HepG2 (cell line): ENCODE measurements at regions not wholly inside any gene's neighbourhood (a gene's known extent, or its start where the extent isn't known, plus 50 kb on each side); places are given as distances from the start of the nearest gene placed in this dataset.

Experiments used
- ATAC-seq: fragments of 200-7000 bp; cut with Tn5 transposase; 3 replicates; pipeline ENCODE4 v1.9.1; 2020; ENCODE audit warnings: mild to moderate bottlenecking, moderate library complexity
- BruUV-seq: library from RNA; stranded (reverse); fragments of 400-500 nt; replicated peaks from 2 replicates; lab custom pipeline; 2021; lab: Mats Ljungman, UMichigan
- CTCF ChIA-PET: fragments of 300-600 bp; formaldehyde crosslinking; extraction: SDS; loops from one replicate; lab custom pipeline; 2021; ENCODE audit warnings: low total read pairs, inconsistent platforms, low intra/inter-chr PET ratio; lab: Yijun Ruan, JAX
- POLR2A ChIA-PET: fragments of 350-600 bp; sonication (Branson Sonifier 250); formaldehyde crosslinking; loops from one replicate; lab custom pipeline; 2020; ENCODE audit warnings: antibody characterized with exemption, inconsistent platforms; lab: Yijun Ruan, JAX
- DNase-seq: peaks from one replicate; pipeline ENCODE4 v3.0.0-alpha.2; 2015; ENCODE audit warnings: low spot score
- FAIRE-seq: peaks from 3 replicates; lab custom pipeline; 2011; peaks lifted over from hg19 to GRCh38; lab: Jason Lieb, UNC
- H2AFZ ChIP-seq: one replicate; pipeline ENCODE4 v1.6.1; 2011; ENCODE audit warnings: low read length, inconsistent platforms
- H3K27ac ChIP-seq: fragments of 300-600 bp; 3 replicates; pipeline ENCODE4 v1.8.0; 2011; ENCODE audit warnings: mixed run types, mild to moderate bottlenecking, mixed read lengths, low read length, inconsistent platforms; ENCODE audit not compliant: insufficient read depth; ENCODE audit errors: extremely low read length
- H3K27me3 ChIP-seq, 2 experiments: fragments of 200-600 bp in 1 of 2; 2 replicates in 1 of 2; 3 replicates in 1 of 2; pipeline versions ENCODE4 v1.6.0 to v1.8.0; 2011; ENCODE audit warnings: low read length in 2 of 2, mild to moderate bottlenecking in 2 of 2, moderate library complexity in 2 of 2, inconsistent platforms in 1 of 2; ENCODE audit not compliant: insufficient read depth in 2 of 2, control insufficient read depth in 1 of 2
- H3K36me3 ChIP-seq, 2 experiments: fragments of 200-600 bp in 1 of 2; replicated peaks in 1 of 2; 2 replicates in 1 of 2; 3 replicates in 1 of 2; pipeline versions ENCODE4 v1.5.1 to v1.8.0; 2011; ENCODE audit warnings: low read length in 2 of 2, inconsistent platforms in 1 of 2; ENCODE audit not compliant: insufficient read depth in 2 of 2, control insufficient read depth in 1 of 2
- H3K4me1 ChIP-seq: 2 replicates; pipeline ENCODE4 v1.5.1; 2012; ENCODE audit warnings: low read length, inconsistent platforms; ENCODE audit not compliant: insufficient read depth
- H3K4me2 ChIP-seq: 2 replicates; pipeline ENCODE4 v1.6.0; 2011; ENCODE audit warnings: low read depth, low read length, inconsistent platforms
- H3K4me3 ChIP-seq, 3 experiments: fragments of 200-600 bp in 1 of 3; sonication (generic), shearing (Covaris generic) in 1 of 3; replicated peaks in 1 of 3; 2 replicates each; pipeline ENCODE4 v1.5.1; 2011 to 2016; ENCODE audit warnings: low read length in 3 of 3, inconsistent platforms in 2 of 3, low read depth in 2 of 3, mild to moderate bottlenecking in 2 of 3, control low read depth in 1 of 3, mixed read lengths in 1 of 3; ENCODE audit not compliant: insufficient read depth in 1 of 3
- H3K79me2 ChIP-seq: one replicate; pipeline ENCODE4 v1.6.1; 2011; ENCODE audit warnings: low read length, inconsistent platforms; ENCODE audit not compliant: insufficient read depth
- H3K9ac ChIP-seq: 2 replicates; pipeline ENCODE4 v1.6.0; 2011; ENCODE audit warnings: mild to moderate bottlenecking, low read depth, low read length, inconsistent platforms; ENCODE audit not compliant: insufficient read depth
- H3K9me3 ChIP-seq: 2 replicates; pipeline ENCODE4 v1.5.1; 2012; ENCODE audit warnings: mild to moderate bottlenecking, low read length
- H4K20me1 ChIP-seq: 2 replicates; pipeline ENCODE4 v1.6.0; 2011; ENCODE audit warnings: inconsistent platforms, mild to moderate bottlenecking, low read length, moderate library complexity; ENCODE audit not compliant: insufficient read depth
- CBX2 ChIP-seq, 2 experiments: fragments of 200-600 bp in 1 of 2; sonication (generic); formaldehyde crosslinking in 1 of 2; IDR thresholded peaks; 2 replicates each; pipeline versions ENCODE4 v1.7.0 to v1.8.1; 2018 to 2022; ENCODE audit warnings: low read depth in 2 of 2, low read length in 1 of 2, mild to moderate bottlenecking in 1 of 2, missing genetic modification reagents in 1 of 2
- EZH2 ChIP-seq: conservative IDR thresholded peaks from 2 replicates; pipeline ENCODE4 v1.6.1; 2012; ENCODE audit warnings: mild to moderate bottlenecking, low read depth, low read length, moderate library complexity
- SALL1 ChIP-seq: sonication (generic); formaldehyde crosslinking; IDR thresholded peaks from 2 replicates; pipeline ENCODE4 v1.8.0; 2022; ENCODE audit warnings: mild to moderate bottlenecking, missing genetic modification reagents
- SP2 ChIP-seq: sonication (generic); formaldehyde crosslinking; IDR thresholded peaks from 2 replicates; pipeline ENCODE4 v1.5.1; 2020; ENCODE audit warnings: mild to moderate bottlenecking, missing genetic modification reagents
- SRSF9 ChIP-seq: fragments of 200-400 bp; formaldehyde crosslinking; IDR thresholded peaks from 2 replicates; pipeline ENCODE4 v1.6.1; 2018; ENCODE audit warnings: borderline replicate concordance, mild to moderate bottlenecking, low read depth, low read length; ENCODE audit not compliant: insufficient read depth, poor library complexity, severe bottlenecking
- TSC22D2 ChIP-seq: sonication (generic); formaldehyde crosslinking; IDR thresholded peaks from 2 replicates; pipeline ENCODE4 v1.5.1; 2020; ENCODE audit warnings: missing genetic modification reagents, mild to moderate bottlenecking, borderline replicate concordance
- ZNF234 ChIP-seq: sonication (generic); formaldehyde crosslinking; conservative IDR thresholded peaks from 2 replicates; pipeline ENCODE4 v1.5.1; 2020; ENCODE audit warnings: mild to moderate bottlenecking, missing genetic modification reagents
- ZNF775 ChIP-seq: sonication (generic); formaldehyde crosslinking; IDR thresholded peaks from 2 replicates; pipeline ENCODE4 v1.4.0; 2020; ENCODE audit warnings: missing genetic modification reagents, mild to moderate bottlenecking, moderate library complexity, borderline replicate concordance
- WGBS: methylation state at CpG from one replicate; pipeline ENCODE4 v1.1.6; 2017; ENCODE audit warnings: low lambda C conversion rate; 5-methylcytosine and 5-hydroxymethylcytosine counted together
- in situ Hi-C: cut with HindIII; loops from 2 replicates; pipeline ENCODE4 v1.10.0; 2017; ENCODE audit warnings: low pct_unique_long_range_greater_than_20kb; ENCODE audit not compliant: extremely low pct_ligation_motif_present
- intact Hi-C: fragments of 100-400 bp; cut with micrococcal nuclease; formaldehyde crosslinking; loops from one replicate; pipeline ENCODE4 v1.10.0; 2022; ENCODE audit not compliant: unreplicated experiment
- TF ChIP-seq, protein P1 (sequence below): sonication (generic); formaldehyde crosslinking; conservative IDR thresholded peaks from 2 replicates; pipeline ENCODE4 v1.8.1; 2023; ENCODE audit warnings: missing genetic modification reagents
- TF ChIP-seq, protein P2 (sequence below): fragments of 450-650 bp; IDR thresholded peaks from 2 replicates; pipeline ENCODE4 v1.6.1; 2017
- TF ChIP-seq, protein P3 (sequence below): sonication (generic); formaldehyde crosslinking; IDR thresholded peaks from 2 replicates; pipeline ENCODE4 v1.4.0; 2020; ENCODE audit warnings: missing genetic modification reagents

DNA sequence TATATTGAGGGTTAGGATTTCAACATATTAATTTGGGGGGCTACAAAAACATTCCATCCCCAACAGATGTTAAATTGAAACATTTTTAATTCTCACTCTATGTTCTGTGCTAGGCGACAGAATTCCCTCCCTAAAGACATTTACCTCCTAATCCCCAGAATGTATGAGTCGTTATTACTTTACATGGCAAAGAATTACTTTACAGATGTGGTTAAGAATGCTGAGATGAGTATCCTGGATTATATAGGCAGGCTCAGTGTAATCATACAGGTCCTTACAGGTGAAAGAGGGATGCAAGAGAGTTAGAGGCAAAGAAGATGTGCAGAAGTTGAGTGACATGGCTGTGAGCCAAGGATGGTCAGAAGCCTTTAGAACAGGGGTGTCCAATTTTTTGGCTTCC lies 974.1 kb upstream of the ACVR2A start:
- no peaks in the 10 kb centered on the region for H3K36me3 ChIP-seq
- no peak overlapping the region for H3K27ac ChIP-seq
- no peak for FAIRE-seq
- in situ Hi-C loops = no loop called here
- CTCF ChIA-PET = no interaction called here
- no peak for TF ChIP-seq EZH2
- TF ChIP-seq ZNF234 = no peak
- no peak for TF ChIP-seq TSC22D2 (CRISPR knock-in tag)
- TF ChIP-seq, all 625 proteins: peak for 0
- Histone ChIP-seq H3K4me1 (no peaks in the 10 kb centered on the region), H3K27me3 (no peaks in the 10 kb centered on the region), H3K4me2 (no peak overlapping the region), H3K4me3 (no peak overlapping the region), H4K20me1 (no peaks in the 10 kb centered on the region), H3K79me2 (no peaks in the 10 kb centered on the region), H3K9me3 (no peaks in the 10 kb centered on the region), H3K9ac (no peak overlapping the region), H2AFZ (no peak overlapping the region)
- POLR2A ChIA-PET = no interaction called here
- no peak for ATAC-seq
- no TSS peak for BruUV-seq
- DNase-seq = no peak
- WGBS = 4% methylated on average over 2 of the region's 2 CpGs
- intact Hi-C loops = no loop called here

DNA sequence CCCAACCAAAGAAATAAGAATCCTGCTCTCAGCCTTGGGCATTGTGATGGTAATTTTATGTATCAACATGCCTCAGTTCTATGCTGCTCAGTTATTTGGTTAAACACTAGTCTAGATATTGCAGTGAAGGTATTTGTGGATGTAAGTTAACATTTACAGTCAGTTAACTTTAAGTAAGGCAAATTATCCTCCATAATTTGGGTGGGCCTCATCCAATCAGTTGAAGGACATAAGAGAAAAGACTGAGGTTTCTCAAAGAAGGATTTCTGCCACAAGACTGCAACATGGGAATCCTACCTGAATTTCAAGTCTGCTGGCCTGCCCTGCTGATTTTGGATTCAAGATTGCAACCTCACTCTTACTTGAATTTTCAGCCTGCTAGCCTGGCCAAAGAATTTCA lies 975.5 kb upstream of the ACVR2A start:
- Histone ChIP-seq H3K9me3 (0 out of 2 replicates have a peak, but pooled peaks cover under 1% of the 10 kb centered on the region), H3K27me3 (no peaks in the 10 kb centered on the region), H3K9ac (no peak overlapping the region), H2AFZ (no peak overlapping the region), H3K36me3 (no peaks in the 10 kb centered on the region), H4K20me1 (no peaks in the 10 kb centered on the region), H3K79me2 (no peaks in the 10 kb centered on the region), H3K4me2 (no peak overlapping the region), H3K27ac (no peak overlapping the region), H3K4me1 (no peaks in the 10 kb centered on the region), H3K4me3 (no peak overlapping the region)
- intact Hi-C loops (no loop called here), in situ Hi-C loops (no loop called here)
- no TSS peak for BruUV-seq
- DNase-seq = no peak
- ATAC-seq = no peak
- no peak for FAIRE-seq
- POLR2A ChIA-PET = no interaction called here
- CTCF ChIA-PET = no interaction called here
- TF ChIP-seq, protein P1, sequence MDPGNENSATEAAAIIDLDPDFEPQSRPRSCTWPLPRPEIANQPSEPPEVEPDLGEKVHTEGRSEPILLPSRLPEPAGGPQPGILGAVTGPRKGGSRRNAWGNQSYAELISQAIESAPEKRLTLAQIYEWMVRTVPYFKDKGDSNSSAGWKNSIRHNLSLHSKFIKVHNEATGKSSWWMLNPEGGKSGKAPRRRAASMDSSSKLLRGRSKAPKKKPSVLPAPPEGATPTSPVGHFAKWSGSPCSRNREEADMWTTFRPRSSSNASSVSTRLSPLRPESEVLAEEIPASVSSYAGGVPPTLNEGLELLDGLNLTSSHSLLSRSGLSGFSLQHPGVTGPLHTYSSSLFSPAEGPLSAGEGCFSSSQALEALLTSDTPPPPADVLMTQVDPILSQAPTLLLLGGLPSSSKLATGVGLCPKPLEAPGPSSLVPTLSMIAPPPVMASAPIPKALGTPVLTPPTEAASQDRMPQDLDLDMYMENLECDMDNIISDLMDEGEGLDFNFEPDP (CRISPR knock-in tag) = no peak
- TF ChIP-seq CBX2 (IDR thresholded peaks at IDR 0.05; ENCODE audit: low read depth, low read length) (no peak), CBX2 (CRISPR knock-in tag; IDR thresholded peaks at IDR 0.05; ENCODE audit: low read depth) (no peak), SP2 (CRISPR knock-in tag) (no peak), ZNF234 (no peak), SRSF9 (no peak), SALL1 (no peak), ZNF775 (CRISPR knock-in tag) (no peak)
- TF ChIP-seq, protein P2, sequence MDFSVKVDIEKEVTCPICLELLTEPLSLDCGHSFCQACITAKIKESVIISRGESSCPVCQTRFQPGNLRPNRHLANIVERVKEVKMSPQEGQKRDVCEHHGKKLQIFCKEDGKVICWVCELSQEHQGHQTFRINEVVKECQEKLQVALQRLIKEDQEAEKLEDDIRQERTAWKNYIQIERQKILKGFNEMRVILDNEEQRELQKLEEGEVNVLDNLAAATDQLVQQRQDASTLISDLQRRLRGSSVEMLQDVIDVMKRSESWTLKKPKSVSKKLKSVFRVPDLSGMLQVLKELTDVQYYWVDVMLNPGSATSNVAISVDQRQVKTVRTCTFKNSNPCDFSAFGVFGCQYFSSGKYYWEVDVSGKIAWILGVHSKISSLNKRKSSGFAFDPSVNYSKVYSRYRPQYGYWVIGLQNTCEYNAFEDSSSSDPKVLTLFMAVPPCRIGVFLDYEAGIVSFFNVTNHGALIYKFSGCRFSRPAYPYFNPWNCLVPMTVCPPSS = no peak
- TF ChIP-seq, protein P3, sequence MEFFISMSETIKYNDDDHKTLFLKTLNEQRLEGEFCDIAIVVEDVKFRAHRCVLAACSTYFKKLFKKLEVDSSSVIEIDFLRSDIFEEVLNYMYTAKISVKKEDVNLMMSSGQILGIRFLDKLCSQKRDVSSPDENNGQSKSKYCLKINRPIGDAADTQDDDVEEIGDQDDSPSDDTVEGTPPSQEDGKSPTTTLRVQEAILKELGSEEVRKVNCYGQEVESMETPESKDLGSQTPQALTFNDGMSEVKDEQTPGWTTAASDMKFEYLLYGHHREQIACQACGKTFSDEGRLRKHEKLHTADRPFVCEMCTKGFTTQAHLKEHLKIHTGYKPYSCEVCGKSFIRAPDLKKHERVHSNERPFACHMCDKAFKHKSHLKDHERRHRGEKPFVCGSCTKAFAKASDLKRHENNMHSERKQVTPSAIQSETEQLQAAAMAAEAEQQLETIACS (CRISPR knock-in tag) = no peak
